ENCODE measurements at regions not wholly inside any gene's neighbourhood (a gene's known extent, or its start where the extent isn't known, plus 50 kb on each side); places are given as distances from the start of the nearest gene placed in this dataset.

DNA sequence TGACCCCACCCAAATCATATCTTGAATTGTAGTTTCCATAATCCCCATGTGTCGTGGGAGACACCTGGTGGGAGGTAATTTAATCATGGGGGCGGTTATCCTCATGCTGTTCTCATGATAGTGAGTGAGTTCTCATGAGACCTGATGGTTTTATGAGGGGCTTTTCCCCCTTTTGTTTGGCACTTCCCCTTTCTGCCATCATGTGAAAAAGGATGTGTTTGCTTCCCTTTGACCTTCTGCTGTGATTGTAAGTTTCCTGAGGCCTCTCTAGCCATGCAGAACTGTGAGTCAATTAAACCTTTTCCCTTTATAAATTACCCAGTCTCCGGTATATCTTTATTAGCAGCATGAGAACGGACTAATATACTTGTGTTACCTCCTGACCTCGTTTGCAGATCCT, 156.6 kb upstream of the MTNR1B start:
- Mint-ChIP-seq H3K4me1 (peaks cover 21% of the 10 kb centered on the region), H3K27ac (no peak overlapping the region), H3K9me3 (no peaks in the 10 kb centered on the region), H3K4me3 (no peak overlapping the region), H3K27me3 (ENCODE audit: insufficient read depth, low read depth, poor library complexity) (peaks cover 14% of the 10 kb centered on the region), H3K36me3 (ENCODE audit: low read depth) (peaks cover 38% of the 10 kb centered on the region)
- Histone ChIP-seq H3F3A (replicated peaks; ENCODE audit: low read depth) (no peaks in the 10 kb centered on the region), H3K4me1 (ENCODE audit: insufficient read depth) (no peaks in the 10 kb centered on the region), H3K27ac (ENCODE audit: low read depth) (no peak overlapping the region), H3K27me3 (ENCODE audit: insufficient read depth) (no peaks in the 10 kb centered on the region), H3K4me3 (no peak overlapping the region), H3K36me3 (ENCODE audit: insufficient read depth) (0 out of 2 replicates have a peak, but pooled peaks cover 2% of the 10 kb centered on the region), H3K79me2 (replicated peaks; ENCODE audit: insufficient read depth) (no peaks in the 10 kb centered on the region), H3K4me2 (no peak overlapping the region), H3K9me2 (ENCODE audit: insufficient read depth) (peaks cover 5% of the 10 kb centered on the region; the same call in 1 of the 2 replicates), H2AFZ (no peak overlapping the region), H4K20me1 (replicated peaks; ENCODE audit: insufficient read depth) (no peaks in the 10 kb centered on the region; the same call in 1 of the 2 replicates)
- no peak for ATAC-seq
- no peak for DNase-seq (ENCODE audit: low spot score)
- no peak for TF ChIP-seq JUNB (IDR thresholded peaks at IDR 0.05; ENCODE audit: unreplicated experiment)
- TF ChIP-seq, protein P1, sequence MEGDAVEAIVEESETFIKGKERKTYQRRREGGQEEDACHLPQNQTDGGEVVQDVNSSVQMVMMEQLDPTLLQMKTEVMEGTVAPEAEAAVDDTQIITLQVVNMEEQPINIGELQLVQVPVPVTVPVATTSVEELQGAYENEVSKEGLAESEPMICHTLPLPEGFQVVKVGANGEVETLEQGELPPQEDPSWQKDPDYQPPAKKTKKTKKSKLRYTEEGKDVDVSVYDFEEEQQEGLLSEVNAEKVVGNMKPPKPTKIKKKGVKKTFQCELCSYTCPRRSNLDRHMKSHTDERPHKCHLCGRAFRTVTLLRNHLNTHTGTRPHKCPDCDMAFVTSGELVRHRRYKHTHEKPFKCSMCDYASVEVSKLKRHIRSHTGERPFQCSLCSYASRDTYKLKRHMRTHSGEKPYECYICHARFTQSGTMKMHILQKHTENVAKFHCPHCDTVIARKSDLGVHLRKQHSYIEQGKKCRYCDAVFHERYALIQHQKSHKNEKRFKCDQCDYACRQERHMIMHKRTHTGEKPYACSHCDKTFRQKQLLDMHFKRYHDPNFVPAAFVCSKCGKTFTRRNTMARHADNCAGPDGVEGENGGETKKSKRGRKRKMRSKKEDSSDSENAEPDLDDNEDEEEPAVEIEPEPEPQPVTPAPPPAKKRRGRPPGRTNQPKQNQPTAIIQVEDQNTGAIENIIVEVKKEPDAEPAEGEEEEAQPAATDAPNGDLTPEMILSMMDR (conservative IDR thresholded peaks at IDR 0.05; ENCODE audit: low read depth in 2 of 2), result peak in 1 of 2 experiments; percentile 15; a peak in 1 of 4 replicates

DNA sequence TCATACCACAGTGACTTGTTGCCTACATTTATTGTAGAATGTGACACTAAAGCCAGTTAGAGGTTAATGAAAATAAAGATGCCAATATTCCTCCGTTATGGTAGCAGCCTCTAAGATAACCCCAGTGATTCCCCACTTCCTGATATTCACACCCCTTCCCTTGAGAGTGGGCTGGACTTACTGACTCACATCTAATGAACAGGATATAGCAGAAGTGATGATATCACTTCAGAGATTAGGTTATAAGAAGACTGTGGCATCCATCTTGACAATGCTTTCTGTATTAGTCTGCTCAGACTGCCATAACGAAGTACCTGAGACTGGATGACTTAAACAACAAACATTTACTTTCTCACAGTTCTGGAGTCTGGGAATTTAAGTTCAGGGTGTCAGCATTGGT, 149.6 kb upstream of the MTNR1B start:
- H4K20me1 ChIP-seq (replicated peaks; ENCODE audit: insufficient read depth), result no peaks in the 10 kb centered on the region
- no peak overlapping the region for H2AFZ ChIP-seq
- no peak overlapping the region for H3K27ac Mint-ChIP-seq
- no peak overlapping the region for H3K27ac ChIP-seq (ENCODE audit: low read depth)
- no peaks in the 10 kb centered on the region for H3F3A ChIP-seq (replicated peaks; ENCODE audit: low read depth)
- no peaks in the 10 kb centered on the region for H3K27me3 ChIP-seq (ENCODE audit: insufficient read depth)
- H3K9me2 ChIP-seq (ENCODE audit: insufficient read depth), result 0 out of 2 replicates have a peak, but pooled peaks cover 5% of the 10 kb centered on the region
- no peak overlapping the region for H3K4me3 ChIP-seq
- no peak overlapping the region for H3K4me2 ChIP-seq
- no peaks in the 10 kb centered on the region for H3K9me3 Mint-ChIP-seq
- no peaks in the 10 kb centered on the region for H3K79me2 ChIP-seq (replicated peaks; ENCODE audit: insufficient read depth)
- no peak overlapping the region for H3K4me3 Mint-ChIP-seq
- DNase-seq (ENCODE audit: low spot score) (no peak), ATAC-seq (no peak)
- peaks cover 10% of the 10 kb centered on the region for H3K27me3 Mint-ChIP-seq (ENCODE audit: insufficient read depth, low read depth, poor library complexity)
- no peaks in the 10 kb centered on the region for H3K36me3 ChIP-seq (ENCODE audit: insufficient read depth)
- TF ChIP-seq, protein P2, sequence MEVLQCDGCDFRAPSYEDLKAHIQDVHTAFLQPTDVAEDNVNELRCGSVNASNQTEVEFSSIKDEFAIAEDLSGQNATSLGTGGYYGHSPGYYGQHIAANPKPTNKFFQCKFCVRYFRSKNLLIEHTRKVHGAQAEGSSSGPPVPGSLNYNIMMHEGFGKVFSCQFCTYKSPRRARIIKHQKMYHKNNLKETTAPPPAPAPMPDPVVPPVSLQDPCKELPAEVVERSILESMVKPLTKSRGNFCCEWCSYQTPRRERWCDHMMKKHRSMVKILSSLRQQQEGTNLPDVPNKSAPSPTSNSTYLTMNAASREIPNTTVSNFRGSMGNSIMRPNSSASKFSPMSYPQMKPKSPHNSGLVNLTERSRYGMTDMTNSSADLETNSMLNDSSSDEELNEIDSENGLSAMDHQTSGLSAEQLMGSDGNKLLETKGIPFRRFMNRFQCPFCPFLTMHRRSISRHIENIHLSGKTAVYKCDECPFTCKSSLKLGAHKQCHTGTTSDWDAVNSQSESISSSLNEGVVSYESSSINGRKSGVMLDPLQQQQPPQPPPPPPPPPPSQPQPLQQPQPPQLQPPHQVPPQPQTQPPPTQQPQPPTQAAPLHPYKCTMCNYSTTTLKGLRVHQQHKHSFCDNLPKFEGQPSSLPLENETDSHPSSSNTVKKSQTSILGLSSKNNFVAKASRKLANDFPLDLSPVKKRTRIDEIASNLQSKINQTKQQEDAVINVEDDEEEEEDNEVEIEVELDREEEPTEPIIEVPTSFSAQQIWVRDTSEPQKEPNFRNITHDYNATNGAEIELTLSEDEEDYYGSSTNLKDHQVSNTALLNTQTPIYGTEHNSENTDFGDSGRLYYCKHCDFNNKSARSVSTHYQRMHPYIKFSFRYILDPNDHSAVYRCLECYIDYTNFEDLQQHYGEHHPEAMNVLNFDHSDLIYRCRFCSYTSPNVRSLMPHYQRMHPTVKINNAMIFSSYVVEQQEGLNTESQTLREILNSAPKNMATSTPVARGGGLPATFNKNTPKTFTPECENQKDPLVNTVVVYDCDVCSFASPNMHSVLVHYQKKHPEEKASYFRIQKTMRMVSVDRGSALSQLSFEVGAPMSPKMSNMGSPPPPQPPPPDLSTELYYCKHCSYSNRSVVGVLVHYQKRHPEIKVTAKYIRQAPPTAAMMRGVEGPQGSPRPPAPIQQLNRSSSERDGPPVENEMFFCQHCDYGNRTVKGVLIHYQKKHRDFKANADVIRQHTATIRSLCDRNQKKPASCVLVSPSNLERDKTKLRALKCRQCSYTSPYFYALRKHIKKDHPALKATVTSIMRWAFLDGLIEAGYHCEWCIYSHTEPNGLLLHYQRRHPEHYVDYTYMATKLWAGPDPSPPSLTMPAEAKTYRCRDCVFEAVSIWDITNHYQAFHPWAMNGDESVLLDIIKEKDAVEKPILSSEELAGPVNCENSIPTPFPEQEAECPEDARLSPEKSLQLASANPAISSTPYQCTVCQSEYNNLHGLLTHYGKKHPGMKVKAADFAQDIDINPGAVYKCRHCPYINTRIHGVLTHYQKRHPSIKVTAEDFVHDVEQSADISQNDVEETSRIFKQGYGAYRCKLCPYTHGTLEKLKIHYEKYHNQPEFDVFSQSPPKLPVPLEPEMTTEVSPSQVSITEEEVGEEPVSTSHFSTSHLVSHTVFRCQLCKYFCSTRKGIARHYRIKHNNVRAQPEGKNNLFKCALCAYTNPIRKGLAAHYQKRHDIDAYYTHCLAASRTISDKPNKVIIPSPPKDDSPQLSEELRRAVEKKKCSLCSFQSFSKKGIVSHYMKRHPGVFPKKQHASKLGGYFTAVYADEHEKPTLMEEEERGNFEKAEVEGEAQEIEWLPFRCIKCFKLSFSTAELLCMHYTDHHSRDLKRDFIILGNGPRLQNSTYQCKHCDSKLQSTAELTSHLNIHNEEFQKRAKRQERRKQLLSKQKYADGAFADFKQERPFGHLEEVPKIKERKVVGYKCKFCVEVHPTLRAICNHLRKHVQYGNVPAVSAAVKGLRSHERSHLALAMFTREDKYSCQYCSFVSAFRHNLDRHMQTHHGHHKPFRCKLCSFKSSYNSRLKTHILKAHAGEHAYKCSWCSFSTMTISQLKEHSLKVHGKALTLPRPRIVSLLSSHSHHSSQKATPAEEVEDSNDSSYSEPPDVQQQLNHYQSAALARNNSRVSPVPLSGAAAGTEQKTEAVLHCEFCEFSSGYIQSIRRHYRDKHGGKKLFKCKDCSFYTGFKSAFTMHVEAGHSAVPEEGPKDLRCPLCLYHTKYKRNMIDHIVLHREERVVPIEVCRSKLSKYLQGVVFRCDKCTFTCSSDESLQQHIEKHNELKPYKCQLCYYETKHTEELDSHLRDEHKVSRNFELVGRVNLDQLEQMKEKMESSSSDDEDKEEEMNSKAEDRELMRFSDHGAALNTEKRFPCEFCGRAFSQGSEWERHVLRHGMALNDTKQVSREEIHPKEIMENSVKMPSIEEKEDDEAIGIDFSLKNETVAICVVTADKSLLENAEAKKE (CRISPR knock-in tag; IDR thresholded peaks at IDR 0.05), result no peak
- no peak for TF ChIP-seq JUNB (IDR thresholded peaks at IDR 0.05; ENCODE audit: unreplicated experiment)
- TF ChIP-seq, protein P3, sequence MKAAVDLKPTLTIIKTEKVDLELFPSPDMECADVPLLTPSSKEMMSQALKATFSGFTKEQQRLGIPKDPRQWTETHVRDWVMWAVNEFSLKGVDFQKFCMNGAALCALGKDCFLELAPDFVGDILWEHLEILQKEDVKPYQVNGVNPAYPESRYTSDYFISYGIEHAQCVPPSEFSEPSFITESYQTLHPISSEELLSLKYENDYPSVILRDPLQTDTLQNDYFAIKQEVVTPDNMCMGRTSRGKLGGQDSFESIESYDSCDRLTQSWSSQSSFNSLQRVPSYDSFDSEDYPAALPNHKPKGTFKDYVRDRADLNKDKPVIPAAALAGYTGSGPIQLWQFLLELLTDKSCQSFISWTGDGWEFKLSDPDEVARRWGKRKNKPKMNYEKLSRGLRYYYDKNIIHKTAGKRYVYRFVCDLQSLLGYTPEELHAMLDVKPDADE (IDR thresholded peaks at IDR 0.05), result no peak
- TF ChIP-seq ZNF114 (CRISPR knock-in tag; IDR thresholded peaks at IDR 0.05), result no peak
- TF ChIP-seq, protein P1 (conservative IDR thresholded peaks at IDR 0.05; ENCODE audit: low read depth in 2 of 2), result no peak
- H3K36me3 Mint-ChIP-seq (ENCODE audit: low read depth), result peaks cover 22% of the 10 kb centered on the region
- H3K4me1 ChIP-seq (ENCODE audit: insufficient read depth), result 0 out of 2 replicates have a peak, but pooled peaks cover 3% of the 10 kb centered on the region
- peaks cover 4% of the 10 kb centered on the region; the same call in 2 of the 3 replicates for H3K4me1 Mint-ChIP-seq

Measured in GM23338 (cell line).